IMR-90 (cell line): ENCODE measurements at regions not wholly inside any gene's neighbourhood (a gene's known extent, or its start where the extent isn't known, plus 50 kb on each side); places are given as distances from the start of the nearest gene placed in this dataset.

Experiments used
- ATAC-seq: fragments of 200-7000 bp; cut with Tn5 transposase; 2 replicates; pipeline ENCODE4 v1.9.1; 2020; ENCODE audit warnings: low read depth, mild to moderate bottlenecking, moderate library complexity
- BruUV-seq: library from RNA; stranded (reverse); fragments of 400-500 nt; replicated peaks from 2 replicates; lab custom pipeline; 2021; lab: Mats Ljungman, UMichigan
- CTCF ChIA-PET: fragments of 300-600 bp; formaldehyde crosslinking; extraction: SDS; loops from one replicate; lab custom pipeline; 2021; ENCODE audit warnings: antibody characterized with exemption; lab: Yijun Ruan, JAX
- POLR2A ChIA-PET: fragments of 300-600 bp; sonication (Branson Sonifier 250); formaldehyde crosslinking; loops from one replicate; lab custom pipeline; 2022; ENCODE audit warnings: antibody characterized with exemption; ENCODE audit not compliant: unreplicated experiment; lab: Charles Lee
- DNase-seq: peaks from one replicate; pipeline ENCODE4 v3.0.0; 2013
- H2AFZ ChIP-seq: replicated peaks from 2 replicates; pipeline ENCODE3; 2013; ENCODE audit warnings: low read length, mild to moderate bottlenecking; ENCODE audit not compliant: poor library complexity
- H2AK5ac ChIP-seq: 2 replicates; pipeline ENCODE4 v1.6.1; 2013; ENCODE audit warnings: low read depth, low read length, inconsistent platforms
- H2AK9ac ChIP-seq: replicated peaks from 2 replicates; pipeline ENCODE3; 2013; ENCODE audit warnings: mild to moderate bottlenecking, low read depth, low read length, moderate library complexity; ENCODE audit not compliant: poor library complexity
- H2BK120ac ChIP-seq: 2 replicates; pipeline ENCODE4 v1.6.1; 2013; ENCODE audit warnings: low read depth, low read length, inconsistent platforms
- H2BK15ac ChIP-seq: 3 replicates; pipeline ENCODE4 v1.6.1; 2013; ENCODE audit warnings: low read depth, low read length, inconsistent platforms
- H2BK20ac ChIP-seq: 2 replicates; pipeline ENCODE4 v1.6.1; 2013; ENCODE audit warnings: low read depth, mild to moderate bottlenecking, inconsistent platforms, low read length, moderate library complexity
- H2BK5ac ChIP-seq: 2 replicates; pipeline ENCODE4 v1.6.1; 2013; ENCODE audit warnings: mild to moderate bottlenecking, low read depth, low read length, inconsistent platforms; ENCODE audit not compliant: poor library complexity, severe bottlenecking
- H3K14ac ChIP-seq: replicated peaks from 2 replicates; pipeline ENCODE4 v1.6.1; 2013; ENCODE audit warnings: low read depth, low read length, inconsistent platforms
- H3K18ac ChIP-seq: 2 replicates; pipeline ENCODE4 v1.6.1; 2013; ENCODE audit warnings: low read depth, low read length, control low read depth
- H3K23ac ChIP-seq: 2 replicates; pipeline ENCODE4 v1.6.1; 2013; ENCODE audit warnings: low read depth, low read length, inconsistent platforms
- H3K27ac ChIP-seq: 2 replicates; pipeline ENCODE4 v1.5.1; 2013; ENCODE audit warnings: mild to moderate bottlenecking, control low read depth, low read length; ENCODE audit not compliant: insufficient read depth
- H3K27me3 ChIP-seq: 2 replicates; pipeline ENCODE4 v1.6.1; 2013; ENCODE audit warnings: low read length; ENCODE audit not compliant: control insufficient read depth, insufficient read depth
- H3K36me3 ChIP-seq: 2 replicates; pipeline ENCODE4 v1.6.1; 2013; ENCODE audit warnings: low read length, mixed read lengths; ENCODE audit not compliant: control insufficient read depth, insufficient read depth
- H3K4ac ChIP-seq: 2 replicates; pipeline ENCODE4 v1.6.1; 2013; ENCODE audit warnings: low read depth, low read length, inconsistent platforms
- H3K4me1 ChIP-seq: 2 replicates; pipeline ENCODE4 v1.6.1; 2013; ENCODE audit warnings: low read length, mixed read lengths; ENCODE audit not compliant: control insufficient read depth, insufficient read depth
- H3K4me2 ChIP-seq: 2 replicates; pipeline ENCODE4 v1.6.1; 2013; ENCODE audit warnings: low read depth, mild to moderate bottlenecking, control low read depth, low read length, moderate library complexity
- H3K4me3 ChIP-seq: 2 replicates; pipeline ENCODE4 v1.5.1; 2013; ENCODE audit warnings: low read depth, mild to moderate bottlenecking, control low read depth, low read length, moderate library complexity; ENCODE audit not compliant: insufficient read depth
- H3K56ac ChIP-seq: 2 replicates; pipeline ENCODE4 v1.6.1; 2013; ENCODE audit warnings: low read length, inconsistent platforms; ENCODE audit not compliant: insufficient read depth; ENCODE audit errors: extremely low read depth
- H3K79me1 ChIP-seq, 2 experiments: 2 replicates each; pipeline ENCODE4 v1.6.1; 2013; ENCODE audit warnings: low read length in 2 of 2, inconsistent platforms in 1 of 2, low read depth in 1 of 2
- H3K9ac ChIP-seq: 2 replicates; pipeline ENCODE4 v1.6.1; 2013; ENCODE audit warnings: low read depth, low read length, control low read depth
- H3K9me1 ChIP-seq: 2 replicates; pipeline ENCODE4 v1.6.1; 2013; ENCODE audit warnings: low read length, inconsistent platforms; ENCODE audit not compliant: insufficient read depth
- H3K9me3 ChIP-seq: 2 replicates; pipeline ENCODE4 v1.6.1; 2013; ENCODE audit warnings: low read length; ENCODE audit not compliant: control insufficient read depth, insufficient read depth
- H4K20me1 ChIP-seq: 2 replicates; pipeline ENCODE4 v1.6.1; 2013; ENCODE audit warnings: low read length, inconsistent platforms; ENCODE audit not compliant: insufficient read depth
- H4K5ac ChIP-seq: 2 replicates; pipeline ENCODE4 v1.6.1; 2013; ENCODE audit warnings: mild to moderate bottlenecking, low read depth, low read length, control low read depth
- H4K8ac ChIP-seq, 2 experiments: 2 replicates each; pipeline ENCODE4 v1.6.1; 2013; ENCODE audit warnings: low read depth in 2 of 2, low read length in 2 of 2, control low read depth in 1 of 2, inconsistent platforms in 1 of 2
- H4K91ac ChIP-seq: 2 replicates; pipeline ENCODE4 v1.6.1; 2013; ENCODE audit warnings: low read depth, low read length, inconsistent platforms; ENCODE audit not compliant: insufficient read depth
- CHD1 ChIP-seq: IDR thresholded peaks from 2 replicates; pipeline ENCODE4 v1.6.1; 2012; ENCODE audit warnings: low read depth, low read length, improper control_type of control experiment
- RCOR1 ChIP-seq: IDR thresholded peaks from 2 replicates; pipeline ENCODE4 v1.6.1; 2012; ENCODE audit warnings: mild to moderate bottlenecking, low read length, improper control_type of control experiment; ENCODE audit not compliant: insufficient replicate concordance
- SMC3 ChIP-seq: fragments of 150-350 bp; IDR thresholded peaks from 2 replicates; pipeline ENCODE4 v1.6.1; 2016; ENCODE audit warnings: low read depth, mild to moderate bottlenecking, antibody characterized with exemption, low read length, moderate library complexity
- whole genome bisulfite sequencing, 2 experiments: methylation state at CpG; one replicate each; pipeline versions ENCODE4 v1.1.5 to v1.1.7; 2013; ENCODE audit warnings: missing lambda C conversion rate in 2 of 2; ENCODE audit not compliant: insufficient read length in 1 of 2; ENCODE audit errors: extremely low coverage in 2 of 2; 5-methylcytosine and 5-hydroxymethylcytosine counted together
- dilution Hi-C: fragments of 300-500 bp; cut with HindIII; formaldehyde crosslinking; loops from one replicate; pipeline ENCODE4 v1.14.3; 2018; ENCODE audit warnings: low sequenced_read_pairs; ENCODE audit not compliant: unreplicated experiment
- in situ Hi-C: fragments of 300-500 bp; cut with MboI; formaldehyde crosslinking; loops from 3 replicates; pipeline ENCODE4 v1.14.3; 2019; ENCODE audit warnings: low sequenced_read_pairs, inconsistent platforms, mixed read lengths
- intact Hi-C: fragments of 100-400 bp; cut with micrococcal nuclease; formaldehyde crosslinking; loops from 2 replicates; pipeline ENCODE4 v1.10.0; 2022

DNA sequence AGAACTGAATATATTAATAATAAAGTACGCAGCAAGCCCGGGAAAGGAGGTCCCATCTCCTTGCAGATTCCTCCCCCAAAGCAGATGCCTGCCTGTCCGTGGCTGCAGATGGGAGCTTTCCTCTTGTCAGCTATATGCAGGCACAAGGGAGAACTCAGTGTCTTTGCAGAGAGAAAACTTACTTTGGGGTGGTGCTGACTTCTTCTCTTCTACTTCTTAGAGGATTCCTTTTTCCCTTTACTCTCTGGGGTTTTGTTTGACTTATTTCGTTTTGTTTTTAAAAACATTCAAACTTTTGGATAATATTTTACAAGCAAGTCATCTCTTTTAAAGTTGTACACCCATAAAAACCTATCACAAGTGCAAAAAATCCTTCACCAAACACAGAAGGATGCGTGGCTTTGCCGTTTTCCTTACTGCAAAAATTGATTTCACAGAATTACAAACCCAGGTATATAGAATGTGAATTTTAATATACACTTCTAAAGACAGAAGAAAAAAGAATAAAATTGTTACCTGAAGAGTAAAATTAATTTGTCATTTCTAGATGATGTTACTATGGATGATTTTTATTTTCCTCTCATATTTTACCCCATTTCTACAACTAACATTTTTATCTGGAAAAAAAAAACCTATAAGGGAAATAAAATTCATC is 65.3 kb upstream of the IGF1R start:
- no peak overlapping the region for H4K8ac ChIP-seq
- H3K23ac ChIP-seq = no peak overlapping the region
- no peak for DNase-seq
- BruUV-seq = no TSS peak
- no peak overlapping the region for H2AK9ac ChIP-seq
- H4K5ac ChIP-seq = no peak overlapping the region
- H2AK5ac ChIP-seq = no peak overlapping the region
- no peak overlapping the region for H3K56ac ChIP-seq
- ChIA-PET CTCF (no interaction called here), POLR2A (no interaction called here)
- H3K4me1 ChIP-seq = peaks cover 1% of the 10 kb centered on the region; the same call in 1 of the 2 replicates
- H3K27me3 ChIP-seq = peaks cover 43% of the 10 kb centered on the region
- no peak overlapping the region for H3K4me3 ChIP-seq
- H3K27ac ChIP-seq = no peak overlapping the region
- in situ Hi-C loops (no loop called here), dilution Hi-C loops (no loop called here), intact Hi-C loops (loop anchor here (5.0 kb wide), 1 partner anchor 39 kb away; no protein-coding TSS in a partner anchor)
- WGBS, 2 experiments = no CpG with 5 or more reads among the region's 6 CpGs
- no peak overlapping the region for H3K18ac ChIP-seq
- H3K9ac ChIP-seq = no peak overlapping the region
- no peaks in the 10 kb centered on the region for H3K9me1 ChIP-seq
- H2BK20ac ChIP-seq = no peak overlapping the region
- ATAC-seq = no peak
- H3K4me2 ChIP-seq = no peak overlapping the region
- no peak overlapping the region for H3K4ac ChIP-seq
- no peaks in the 10 kb centered on the region for H3K36me3 ChIP-seq
- no peak overlapping the region for H3K14ac ChIP-seq
- no peak overlapping the region for H2AFZ ChIP-seq
- no peaks in the 10 kb centered on the region for H4K20me1 ChIP-seq
- no peak for TF ChIP-seq CHD1
- no peak for TF ChIP-seq RCOR1
- no peak for TF ChIP-seq SMC3
- no peak overlapping the region for H2BK15ac ChIP-seq
- H3K9me3 ChIP-seq = no peaks in the 10 kb centered on the region; the same call in 1 of the 2 replicates
- H3K79me1 ChIP-seq = no peaks in the 10 kb centered on the region
- no peak overlapping the region for H2BK5ac ChIP-seq
- no peak overlapping the region for H4K91ac ChIP-seq
- H2BK120ac ChIP-seq = no peak overlapping the region
